Colonic mucosa (tissue), 4 donors: ENCODE measurements at regions not wholly inside any gene's neighbourhood (a gene's known extent, or its start where the extent isn't known, plus 50 kb on each side); places are given as distances from the start of the nearest gene placed in this dataset.

ENCODE experiments used
- DNase-seq: peaks from one replicate; pipeline ENCODE4 v3.0.0-alpha.2; 2020
- H3K27ac ChIP-seq: fragments of 200-600 bp; one replicate; pipeline ENCODE4 v1.8.0; 2021
- H3K27me3 ChIP-seq: fragments of 200-600 bp; one replicate; pipeline ENCODE4 v1.8.0; 2021
- H3K36me3 ChIP-seq: fragments of 200-600 bp; one replicate; pipeline ENCODE4 v1.8.0; 2021
- H3K4me1 ChIP-seq: fragments of 200-600 bp; one replicate; pipeline ENCODE4 v1.8.0; 2021; ENCODE audit warnings: mild to moderate bottlenecking
- H3K4me3 ChIP-seq: fragments of 200-600 bp; one replicate; pipeline ENCODE4 v1.8.0; 2021
- H3K9ac ChIP-seq, 2 donors: one replicate each; pipeline ENCODE4 v1.7.0; 2013; ENCODE audit warnings: control low read depth in 2 of 2, low read depth in 2 of 2, low read length in 2 of 2
- H3K9me3 ChIP-seq: fragments of 200-600 bp; one replicate; pipeline ENCODE4 v1.8.0; 2021
- CTCF ChIP-seq: fragments of 200-600 bp; IDR thresholded peaks from one replicate; pipeline ENCODE4 v1.8.0; 2022; ENCODE audit warnings: antibody characterized with exemption, mild to moderate bottlenecking
- intact Hi-C: fragments of 100-400 bp; cut with DNase I; formaldehyde crosslinking; loops from one replicate; pipeline ENCODE4 v1.14.1; 2022
- donor health status: healthy.
- donor health status: DM: no; HTN: no; CAD: no.
- donor health status: DM: no; HTN: no; CAD: no.

- no peaks in the 10 kb centered on the region for H3K36me3 ChIP-seq
- no peak overlapping the region for H3K9ac ChIP-seq
- no peak overlapping the region for H3K27ac ChIP-seq
- TF ChIP-seq CTCF, result no peak
- H3K4me3 ChIP-seq, result no peak overlapping the region
- no peaks in the 10 kb centered on the region for H3K4me1 ChIP-seq
- intact Hi-C loops, result loop anchor here (10.0 kb wide), 1 partner anchor 934 kb away; no protein-coding TSS in a partner anchor
- H3K27me3 ChIP-seq, result no peaks in the 10 kb centered on the region
- no peak for DNase-seq
- no peaks in the 10 kb centered on the region for H3K9me3 ChIP-seq
These were observed 87.8 kb downstream of the RCN1 start for GRCh38 chr11:32178692-32179091.

GRCh38 chr11:32183512-32183911 is 92.6 kb downstream of the RCN1 start:
- Histone ChIP-seq H3K27me3 (no peaks in the 10 kb centered on the region), H3K36me3 (no peaks in the 10 kb centered on the region), H3K27ac (no peak overlapping the region), H3K9ac (no peak overlapping the region), H3K9me3 (no peaks in the 10 kb centered on the region), H3K4me1 (no peaks in the 10 kb centered on the region), H3K4me3 (no peak overlapping the region)
- intact Hi-C loops, result no loop called here
- TF ChIP-seq CTCF, result no peak
- no peak for DNase-seq

- Histone ChIP-seq H3K36me3 (no peaks in the 10 kb centered on the region), H3K27me3 (no peaks in the 10 kb centered on the region), H3K9me3 (no peaks in the 10 kb centered on the region), H3K27ac (no peak overlapping the region), H3K4me3 (no peak overlapping the region), H3K9ac (no peak overlapping the region), H3K4me1 (no peaks in the 10 kb centered on the region)
- no peak for TF ChIP-seq CTCF
- intact Hi-C loops, result no loop called here
- DNase-seq, result no peak
These were observed 93.3 kb downstream of the RCN1 start for GRCh38 chr11:32184041-32184722.

GRCh38 chr11:32184723-32185376 is 94.0 kb downstream of the RCN1 start:
- no peak for TF ChIP-seq CTCF
- Histone ChIP-seq H3K27me3 (no peaks in the 10 kb centered on the region), H3K27ac (no peak overlapping the region), H3K4me1 (no peaks in the 10 kb centered on the region), H3K4me3 (no peak overlapping the region), H3K36me3 (no peaks in the 10 kb centered on the region), H3K9me3 (no peaks in the 10 kb centered on the region), H3K9ac (no peak overlapping the region)
- intact Hi-C loops, result no loop called here
- no peak for DNase-seq

- Histone ChIP-seq H3K9me3 (no peaks in the 10 kb centered on the region), H3K36me3 (no peaks in the 10 kb centered on the region), H3K4me3 (no peak overlapping the region), H3K4me1 (no peaks in the 10 kb centered on the region), H3K27me3 (no peaks in the 10 kb centered on the region), H3K9ac (no peak overlapping the region), H3K27ac (no peak overlapping the region)
- intact Hi-C loops, result no loop called here
- TF ChIP-seq CTCF, result no peak
- DNase-seq, result no peak
These were observed 95.2 kb downstream of the RCN1 start for GRCh38 chr11:32186118-32186517.
